GM19240 (cell line): ENCODE measurements at regions not wholly inside any gene's neighbourhood (a gene's known extent, or its start where the extent isn't known, plus 50 kb on each side); places are given as distances from the start of the nearest gene placed in this dataset.
A peak's percentile ranks its signal among the peaks of the same experiment; 100 is the strongest.
"Not testable (repeated sequence)": the region's sequence is repeated elsewhere in the genome, so short reads cannot be mapped to it uniquely, and the experiment has no call there.

Experiments used
- DNase-seq: peaks from one replicate; pipeline ENCODE4 v3.0.0; 2011; ENCODE audit warnings: low spot score; ENCODE audit not compliant: insufficient read length

GRCh38 chrX:30008031-30008430 lies 207.3 kb upstream of the MAGEB2 start:
- no peak for DNase-seq

- no peak for DNase-seq
These were observed 204.9 kb upstream of the MAGEB2 start for GRCh38 chrX:30010471-30010870.

DNA sequence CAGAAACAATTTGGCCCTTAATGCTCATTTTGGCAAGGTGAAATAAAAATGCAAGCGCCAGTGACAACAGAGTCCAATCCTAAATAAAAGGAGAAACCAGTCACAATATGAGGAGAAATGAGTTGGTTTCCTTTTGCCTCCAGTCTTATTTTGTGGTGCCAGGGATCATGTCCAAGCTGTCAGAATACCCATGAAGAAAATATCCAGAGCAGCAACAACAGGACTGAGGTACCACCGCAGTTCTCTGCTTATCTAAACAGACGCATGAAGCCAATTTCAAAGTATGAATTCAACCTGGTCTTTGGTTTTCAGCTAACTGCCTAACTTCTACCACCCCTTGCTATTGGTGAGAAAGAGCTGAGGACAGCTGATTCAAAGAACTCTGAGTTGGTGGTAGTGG lies 199.9 kb upstream of the MAGEB2 start:
- no peak for DNase-seq

DNA sequence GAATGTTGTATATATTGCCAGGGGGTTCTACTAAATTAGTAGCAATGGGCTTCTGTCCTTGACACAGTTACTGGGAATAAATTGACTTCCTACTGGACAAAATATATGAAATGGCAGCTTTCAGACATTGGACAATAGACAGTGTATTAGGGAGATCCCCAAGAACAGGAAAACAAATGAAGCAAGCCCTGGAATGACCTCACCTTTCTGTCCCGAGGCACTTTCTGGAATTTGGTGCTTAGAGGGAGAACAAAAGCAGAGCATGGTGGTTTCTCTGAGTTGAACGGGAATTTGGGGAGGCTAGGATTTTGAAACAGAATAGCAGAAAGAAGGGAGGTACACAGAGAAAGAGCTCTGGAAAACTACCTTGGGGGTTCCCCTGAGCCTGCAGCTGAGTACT lies 187.7 kb upstream of the MAGEB2 start:
- DNase-seq = no peak

GRCh38 chrX:30036406-30036805 lies 179.0 kb upstream of the MAGEB2 start:
- not testable (repeated sequence) for DNase-seq

DNA sequence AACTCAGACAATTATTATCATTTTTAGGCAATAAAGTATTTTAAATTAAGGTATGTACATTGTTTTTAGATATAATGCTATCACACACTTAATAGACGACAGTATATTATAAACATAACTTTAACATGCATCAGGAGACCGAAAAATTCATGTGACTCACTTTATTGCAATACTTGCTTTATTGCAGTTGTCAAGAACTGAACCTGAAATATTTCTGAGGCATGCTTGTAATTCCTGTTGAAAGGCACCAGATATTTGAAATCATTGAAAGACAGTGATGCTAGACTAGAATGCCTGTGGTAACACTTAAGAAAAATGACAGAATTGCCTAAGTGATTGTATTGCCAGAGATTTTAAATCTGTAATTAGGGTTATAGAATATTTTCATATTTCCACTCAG lies 175.6 kb upstream of the MAGEB2 start:
- DNase-seq = no peak

DNA sequence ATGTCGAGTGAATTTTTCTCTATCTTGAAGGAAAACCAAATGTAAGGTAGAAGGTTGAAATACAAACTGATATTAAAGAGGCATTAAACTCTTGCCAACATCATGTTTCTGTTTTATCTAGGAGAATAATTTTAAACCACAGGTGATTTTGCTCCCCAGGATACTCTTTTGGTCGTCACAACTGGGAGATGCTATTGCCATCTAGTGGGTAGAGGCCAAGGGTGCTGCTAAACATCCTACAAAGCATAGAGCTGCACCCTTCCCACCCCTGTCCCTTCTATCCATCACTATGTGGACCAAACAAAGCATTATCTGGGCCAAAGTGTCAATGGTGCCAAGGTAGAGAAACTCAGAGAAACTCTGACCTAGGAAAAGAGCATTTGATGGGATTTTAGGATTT lies 154.6 kb upstream of the MAGEB2 start:
- DNase-seq = no peak

DNA sequence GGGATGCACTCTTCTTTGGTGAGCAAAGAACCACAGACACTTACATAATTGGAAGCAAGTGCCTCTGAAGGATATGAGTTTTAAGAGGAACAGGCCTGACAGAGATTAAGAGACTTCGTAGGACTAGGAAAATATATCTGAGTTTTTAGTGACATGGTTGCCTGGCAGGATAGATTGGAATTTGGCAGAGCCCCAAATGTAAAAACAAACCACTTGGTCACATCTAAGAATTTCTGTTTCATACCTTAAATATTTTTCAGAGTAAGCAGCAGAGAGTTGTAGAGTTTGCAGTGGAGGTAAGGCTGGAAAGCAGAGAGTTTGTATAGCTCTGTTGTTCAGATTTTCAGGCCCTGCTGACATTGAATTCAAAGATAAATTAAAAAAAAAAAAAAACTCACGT lies 150.1 kb upstream of the MAGEB2 start:
- DNase-seq = no peak

DNA sequence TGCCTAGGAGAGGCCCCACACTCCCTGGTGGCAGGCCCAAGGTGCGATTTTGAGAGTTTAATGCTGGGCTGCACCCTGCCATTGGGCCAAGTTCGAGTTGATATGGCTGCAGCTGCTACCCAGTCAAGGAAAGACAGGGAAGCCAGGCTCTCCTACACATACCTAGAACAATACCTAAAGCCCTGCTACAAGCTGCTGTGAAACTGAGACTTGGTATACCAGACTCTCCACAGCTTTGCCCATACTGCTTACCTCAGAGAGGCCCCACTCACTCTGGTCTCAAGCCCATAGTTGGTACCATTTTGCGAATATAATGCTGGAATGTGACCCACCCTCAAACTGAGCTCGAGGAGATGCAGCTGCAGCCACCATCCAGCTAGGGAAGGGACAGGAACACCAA lies 147.7 kb upstream of the MAGEB2 start:
- no peak for DNase-seq

DNA sequence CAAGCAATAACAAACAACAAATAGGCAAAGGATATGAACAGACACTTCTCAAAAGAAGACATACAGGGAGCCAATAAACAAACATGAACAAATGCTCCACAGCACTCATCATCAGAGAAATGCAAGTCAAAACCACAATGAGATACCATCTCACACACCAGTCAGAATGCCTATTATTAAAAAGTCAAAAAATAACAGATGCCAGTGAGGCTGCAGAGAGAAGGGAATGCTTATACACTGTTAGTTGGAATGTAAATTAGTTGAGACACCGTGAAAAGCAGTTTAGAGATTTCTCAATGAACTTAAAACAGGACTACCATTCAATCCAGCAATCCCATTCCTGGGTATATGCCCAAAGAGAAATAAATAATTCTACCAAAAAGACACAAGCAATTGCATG lies 129.8 kb upstream of the MAGEB2 start:
- DNase-seq = no peak

GRCh38 chrX:30111431-30111830 lies 103.9 kb upstream of the MAGEB2 start:
- DNase-seq = no peak

DNA sequence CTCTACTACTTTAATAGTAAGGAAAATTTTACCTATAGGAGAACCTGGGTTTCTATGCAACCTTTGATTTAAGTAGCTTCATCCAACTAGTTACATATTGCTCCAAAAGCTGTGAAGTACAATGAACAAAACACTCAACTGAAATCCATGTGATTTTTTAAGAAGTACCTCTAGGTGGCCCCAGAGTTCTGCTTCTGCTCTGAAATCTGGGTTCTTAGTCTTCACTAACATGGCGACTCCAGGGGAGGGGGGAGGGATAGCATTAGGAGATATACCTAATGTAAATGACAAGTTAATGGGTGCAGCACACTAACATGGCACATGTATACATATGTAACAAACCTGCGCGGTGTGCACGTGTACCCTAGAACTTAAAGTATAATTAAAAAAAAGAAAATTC lies 73.4 kb upstream of the MAGEB2 start:
- peak; percentile 24 for DNase-seq

DNA sequence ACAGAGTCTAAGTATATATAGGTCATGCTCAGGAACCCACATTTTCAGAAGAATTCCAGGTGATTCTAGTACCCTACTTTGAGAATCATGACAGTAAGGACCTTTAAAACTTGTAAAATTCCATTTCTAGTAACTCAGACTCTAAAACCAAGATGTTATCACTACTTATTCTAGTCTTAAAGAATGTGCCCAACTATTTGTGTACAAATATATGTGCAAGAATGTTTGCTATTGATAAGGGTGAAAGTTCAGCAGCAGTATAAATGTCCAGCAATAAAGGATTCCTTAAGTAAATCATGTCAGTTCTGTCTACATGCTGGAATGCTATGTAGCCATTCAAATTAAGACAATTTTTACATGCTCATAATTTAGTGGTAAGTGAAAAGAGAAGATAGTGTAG lies 71.1 kb upstream of the MAGEB2 start:
- no peak for DNase-seq

DNA sequence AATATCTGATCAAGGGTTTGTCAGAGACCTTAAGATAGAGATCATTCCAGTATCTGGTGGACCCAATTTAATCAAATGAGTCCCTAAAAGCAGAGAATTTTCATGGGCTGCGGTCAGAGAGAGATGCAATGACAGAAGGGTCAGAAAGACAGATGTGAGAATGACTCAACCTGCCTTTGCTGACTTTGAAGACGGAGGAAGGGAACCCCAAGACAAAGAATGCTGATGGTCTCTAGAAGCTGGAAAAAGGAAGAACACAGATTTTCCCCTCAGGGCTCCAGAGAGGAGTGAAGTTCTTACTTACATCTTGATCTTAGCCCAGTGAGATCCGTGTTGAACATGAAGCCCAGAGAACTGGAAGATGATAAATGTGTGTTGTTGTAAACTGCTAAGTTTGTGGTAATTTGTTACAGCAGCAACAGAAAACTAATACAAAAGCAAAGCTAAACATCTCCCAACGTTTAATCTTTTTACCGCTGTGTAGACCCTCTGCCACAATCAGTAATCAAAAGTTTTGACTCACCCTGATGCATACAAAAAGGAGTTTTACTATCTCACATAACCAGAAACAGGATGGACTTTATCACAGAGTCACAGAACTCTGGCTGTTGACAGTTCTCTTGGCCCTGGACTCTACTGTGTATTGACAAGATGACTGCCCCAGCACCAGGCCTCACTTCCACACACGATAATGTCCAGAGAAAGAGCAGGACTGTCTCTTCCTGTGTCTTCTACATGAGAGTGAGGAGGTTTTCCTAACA lies 70.2 kb upstream of the MAGEB2 start:
- no peak for DNase-seq

DNA sequence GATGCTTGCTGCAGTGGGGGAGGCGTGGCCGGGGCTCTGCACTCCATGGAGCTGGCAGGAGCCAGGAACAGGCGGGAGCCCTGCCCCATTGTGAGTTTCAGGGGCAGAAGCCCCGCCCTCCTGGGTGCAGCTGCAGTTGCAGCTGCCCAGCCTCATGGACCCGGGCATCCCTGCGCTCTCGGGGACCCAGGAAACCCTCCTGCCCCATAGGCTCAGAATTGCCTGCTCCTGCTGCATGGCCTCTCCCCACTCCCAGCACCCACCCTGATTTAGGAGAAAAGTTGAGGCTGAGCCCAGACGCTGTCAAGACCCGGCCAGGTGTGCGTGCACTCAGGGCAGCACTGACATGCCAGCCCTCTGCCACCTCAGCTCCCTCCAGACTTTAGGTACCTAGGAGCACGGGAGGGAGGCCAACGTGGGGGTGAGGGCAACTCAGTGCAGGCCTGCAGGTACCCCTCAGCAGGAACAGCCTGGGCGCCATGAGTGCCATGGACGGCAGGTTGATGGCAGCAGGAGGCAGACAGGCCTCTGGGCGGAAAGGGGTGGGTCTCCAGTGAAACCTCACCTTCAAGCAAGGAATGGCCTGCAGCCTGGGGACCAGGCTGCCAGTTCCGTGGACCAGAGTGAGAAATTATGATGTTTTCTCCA lies 67.2 kb upstream of the MAGEB2 start:
- DNase-seq = no peak

- DNase-seq = not testable (repeated sequence)
These were observed 66.2 kb upstream of the MAGEB2 start for GRCh38 chrX:30149206-30149605.

GRCh38 chrX:30150196-30150895 lies 65.0 kb upstream of the MAGEB2 start:
- DNase-seq = no peak

- DNase-seq = no peak
These were observed 63.4 kb upstream of the MAGEB2 start for GRCh38 chrX:30151964-30152363.

DNA sequence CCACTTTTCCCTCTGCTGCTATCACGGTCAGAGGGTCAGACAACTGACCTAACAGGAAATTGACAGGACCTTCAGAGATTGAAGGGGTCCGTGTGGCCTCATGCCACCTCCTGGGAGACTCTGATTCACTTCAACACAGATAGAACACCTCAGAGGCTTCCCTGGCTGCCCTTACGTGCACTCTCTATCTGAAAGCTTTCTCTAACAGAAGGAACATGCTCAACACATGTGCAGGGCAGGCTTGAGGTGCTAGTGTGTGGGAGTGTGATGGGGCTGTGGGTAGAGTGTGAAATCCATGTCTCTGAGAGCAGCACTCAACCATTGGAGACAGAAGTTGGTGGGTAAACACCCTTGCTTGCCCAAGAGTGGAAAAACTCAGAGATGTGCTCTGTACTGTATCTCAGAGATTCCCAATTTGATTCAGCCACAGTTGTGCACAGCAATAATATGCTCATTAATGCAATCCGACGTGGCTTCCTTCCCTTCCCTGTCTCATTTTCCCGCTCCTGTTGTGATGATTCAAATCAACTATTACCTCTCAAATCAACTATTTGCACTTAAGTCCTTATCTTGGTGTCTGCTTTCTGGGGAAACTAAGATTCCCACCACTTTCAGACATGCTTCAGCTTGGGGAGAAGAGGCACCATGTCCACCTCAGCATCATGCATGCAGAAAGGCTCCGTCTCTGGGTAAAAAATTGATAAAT lies 62.0 kb upstream of the MAGEB2 start:
- DNase-seq = no peak

- DNase-seq = no peak
These were observed 61.5 kb upstream of the MAGEB2 start for GRCh38 chrX:30153881-30154260.

- DNase-seq = no peak
These were observed 59.4 kb upstream of the MAGEB2 start for GRCh38 chrX:30156009-30156408.
